ENCODE measurements at regions not wholly inside any gene's neighbourhood (a gene's known extent, or its start where the extent isn't known, plus 50 kb on each side); places are given as distances from the start of the nearest gene placed in this dataset.

DNA sequence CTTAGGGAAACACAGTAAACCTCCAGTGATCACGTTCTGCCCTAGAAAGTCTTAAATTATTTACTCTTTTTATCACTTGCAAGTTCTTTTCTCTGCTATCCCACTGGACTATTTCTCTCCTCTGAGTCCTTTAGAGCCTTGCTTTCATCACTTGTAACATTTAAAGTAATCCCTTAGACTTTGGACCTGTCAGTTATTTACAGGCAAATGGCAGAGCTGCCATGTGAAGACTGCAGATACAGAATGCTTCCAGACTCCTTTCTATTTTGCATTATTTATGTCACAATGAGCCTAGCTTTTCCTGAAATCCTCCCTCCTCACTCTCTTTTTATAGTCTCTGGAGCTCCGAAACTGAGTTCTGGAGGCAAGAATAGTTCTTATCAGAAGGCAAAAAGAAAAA is 325.6 kb upstream of the TRIB2 start:
- TF ChIP-seq, protein P1, sequence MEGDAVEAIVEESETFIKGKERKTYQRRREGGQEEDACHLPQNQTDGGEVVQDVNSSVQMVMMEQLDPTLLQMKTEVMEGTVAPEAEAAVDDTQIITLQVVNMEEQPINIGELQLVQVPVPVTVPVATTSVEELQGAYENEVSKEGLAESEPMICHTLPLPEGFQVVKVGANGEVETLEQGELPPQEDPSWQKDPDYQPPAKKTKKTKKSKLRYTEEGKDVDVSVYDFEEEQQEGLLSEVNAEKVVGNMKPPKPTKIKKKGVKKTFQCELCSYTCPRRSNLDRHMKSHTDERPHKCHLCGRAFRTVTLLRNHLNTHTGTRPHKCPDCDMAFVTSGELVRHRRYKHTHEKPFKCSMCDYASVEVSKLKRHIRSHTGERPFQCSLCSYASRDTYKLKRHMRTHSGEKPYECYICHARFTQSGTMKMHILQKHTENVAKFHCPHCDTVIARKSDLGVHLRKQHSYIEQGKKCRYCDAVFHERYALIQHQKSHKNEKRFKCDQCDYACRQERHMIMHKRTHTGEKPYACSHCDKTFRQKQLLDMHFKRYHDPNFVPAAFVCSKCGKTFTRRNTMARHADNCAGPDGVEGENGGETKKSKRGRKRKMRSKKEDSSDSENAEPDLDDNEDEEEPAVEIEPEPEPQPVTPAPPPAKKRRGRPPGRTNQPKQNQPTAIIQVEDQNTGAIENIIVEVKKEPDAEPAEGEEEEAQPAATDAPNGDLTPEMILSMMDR (optimal IDR thresholded peaks at IDR 0.05 in 1 of 3, IDR thresholded peaks at IDR 0.05 in 1 of 3, conservative IDR thresholded peaks at IDR 0.05 in 1 of 3; ENCODE audit: extremely low read depth in 1 of 3, insufficient read depth in 2 of 3, low read length in 3 of 3) = no peak
- no peak for TF ChIP-seq EZH2 (IDR thresholded peaks at IDR 0.05; ENCODE audit: low read length)
